ENCODE measurements at regions not wholly inside any gene's neighbourhood (a gene's known extent, or its start where the extent isn't known, plus 50 kb on each side); places are given as distances from the start of the nearest gene placed in this dataset.

DNA sequence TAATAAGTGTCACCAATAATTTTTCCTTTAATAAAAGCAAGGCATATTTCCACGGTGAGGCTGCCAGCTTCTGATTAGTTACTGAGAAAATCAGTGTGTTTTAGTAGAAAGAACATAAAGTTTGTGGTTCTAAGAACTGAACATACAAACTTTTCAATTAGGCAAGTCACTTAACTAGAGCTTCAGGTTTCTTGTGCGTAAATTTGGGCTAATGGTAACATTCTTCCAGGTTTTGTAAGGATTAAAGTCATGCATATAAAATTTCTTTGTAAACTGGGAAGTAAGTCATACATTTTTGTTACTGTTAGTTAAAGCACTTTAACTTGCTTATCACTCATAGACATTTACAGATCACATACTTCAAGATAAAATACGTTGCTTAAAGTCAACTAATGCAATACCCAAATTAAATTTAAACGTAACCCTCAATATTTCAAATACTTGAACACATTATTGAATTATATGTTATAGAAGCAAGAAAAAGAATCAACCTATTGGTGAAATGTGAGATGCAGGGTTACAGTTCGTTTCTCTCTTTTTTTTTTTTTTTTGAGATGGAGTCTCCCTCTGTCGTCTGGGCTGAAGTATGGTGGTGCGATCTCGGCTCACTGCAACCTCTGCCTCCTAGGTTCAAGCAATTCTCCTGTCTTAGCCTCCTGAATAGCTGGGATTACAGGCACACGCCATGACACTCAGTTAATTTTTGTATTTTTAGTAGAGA is 327.3 kb upstream of the NOX3 start:
- DNase-seq, result no peak
- Mint-ChIP-seq H3K36me3 (ENCODE audit: insufficient read depth, unreplicated experiment) (peaks cover 9% of the 10 kb centered on the region), H3K4me3 (ENCODE audit: low read depth, unreplicated experiment) (peak overlapping the region; percentile 37), H3K9me3 (ENCODE audit: low read depth, unreplicated experiment) (peaks cover 3% of the 10 kb centered on the region), H3K4me1 (ENCODE audit: low read depth, unreplicated experiment) (peaks cover 23% of the 10 kb centered on the region), H3K27me3 (ENCODE audit: unreplicated experiment) (no peaks in the 10 kb centered on the region), H3K27ac (ENCODE audit: unreplicated experiment) (peak overlapping the region; percentile 94)
- TF ChIP-seq, protein P1, sequence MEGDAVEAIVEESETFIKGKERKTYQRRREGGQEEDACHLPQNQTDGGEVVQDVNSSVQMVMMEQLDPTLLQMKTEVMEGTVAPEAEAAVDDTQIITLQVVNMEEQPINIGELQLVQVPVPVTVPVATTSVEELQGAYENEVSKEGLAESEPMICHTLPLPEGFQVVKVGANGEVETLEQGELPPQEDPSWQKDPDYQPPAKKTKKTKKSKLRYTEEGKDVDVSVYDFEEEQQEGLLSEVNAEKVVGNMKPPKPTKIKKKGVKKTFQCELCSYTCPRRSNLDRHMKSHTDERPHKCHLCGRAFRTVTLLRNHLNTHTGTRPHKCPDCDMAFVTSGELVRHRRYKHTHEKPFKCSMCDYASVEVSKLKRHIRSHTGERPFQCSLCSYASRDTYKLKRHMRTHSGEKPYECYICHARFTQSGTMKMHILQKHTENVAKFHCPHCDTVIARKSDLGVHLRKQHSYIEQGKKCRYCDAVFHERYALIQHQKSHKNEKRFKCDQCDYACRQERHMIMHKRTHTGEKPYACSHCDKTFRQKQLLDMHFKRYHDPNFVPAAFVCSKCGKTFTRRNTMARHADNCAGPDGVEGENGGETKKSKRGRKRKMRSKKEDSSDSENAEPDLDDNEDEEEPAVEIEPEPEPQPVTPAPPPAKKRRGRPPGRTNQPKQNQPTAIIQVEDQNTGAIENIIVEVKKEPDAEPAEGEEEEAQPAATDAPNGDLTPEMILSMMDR (IDR thresholded peaks at IDR 0.05; ENCODE audit: unreplicated experiment), result no peak
- BruUV-seq (replicated peaks), result no TSS peak
- CTCF ChIA-PET, result interaction anchor here (0.9 kb wide), 1 partner anchor 88 kb away, joined by 3 read pairs; no protein-coding TSS in a partner anchor
- intact Hi-C loops (cut with micrococcal nuclease; ENCODE audit: unreplicated experiment), result loop anchor here (2.0 to 5.0 kb wide), 5 partner anchors 91 to 456 kb away; no protein-coding TSS in a partner anchor

DNA sequence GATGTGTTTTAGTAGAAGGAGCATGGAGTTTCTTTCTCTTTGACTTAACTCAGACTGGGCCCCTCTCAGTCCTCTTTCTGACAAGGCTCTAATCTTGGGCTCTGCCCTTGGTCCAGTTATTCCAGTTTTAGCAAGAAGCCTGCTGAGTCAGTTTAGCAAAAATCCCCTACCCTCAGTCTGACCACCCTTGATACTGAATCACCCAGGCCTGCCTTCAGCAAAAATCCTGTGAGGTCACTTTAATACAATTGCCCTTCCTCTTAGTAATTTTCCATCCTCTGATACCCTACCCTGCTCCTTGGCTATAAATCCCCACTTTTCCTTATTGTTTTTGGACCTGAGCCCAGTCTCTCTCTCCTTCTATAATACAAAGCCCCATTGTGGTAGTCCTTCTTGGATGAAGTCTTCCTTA is 326.7 kb upstream of the NOX3 start:
- intact Hi-C loops (cut with micrococcal nuclease; ENCODE audit: unreplicated experiment), result loop anchor here (2.0 to 5.0 kb wide), 5 partner anchors 90 to 455 kb away; no protein-coding TSS in a partner anchor
- H3K27me3 Mint-ChIP-seq (ENCODE audit: unreplicated experiment), result no peaks in the 10 kb centered on the region

DNA sequence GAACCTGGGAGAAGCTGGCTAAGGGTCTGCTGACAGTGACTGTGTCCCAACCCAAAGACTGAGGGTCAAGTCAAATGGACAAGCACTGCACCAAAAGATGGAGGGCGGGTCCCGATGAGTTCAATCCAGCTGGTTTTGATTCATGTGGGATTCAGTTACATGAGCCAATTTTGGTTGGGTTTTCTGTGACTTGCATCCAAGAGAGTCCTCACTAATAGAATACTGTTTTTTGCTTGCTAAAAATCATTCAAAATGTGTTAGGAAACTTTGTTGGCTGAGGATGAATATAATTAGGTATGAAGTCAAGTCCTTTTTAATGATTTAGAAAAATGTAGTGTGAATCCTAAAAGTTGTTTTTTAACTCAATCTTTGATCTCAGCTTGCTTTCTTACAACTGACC is 323.8 kb upstream of the NOX3 start:
- DNase-seq, result no peak
- H3K4me1 Mint-ChIP-seq (ENCODE audit: low read depth, unreplicated experiment), result peaks cover 13% of the 10 kb centered on the region
- TF ChIP-seq, protein P1 (IDR thresholded peaks at IDR 0.05; ENCODE audit: unreplicated experiment), result no peak
- H3K4me3 Mint-ChIP-seq (ENCODE audit: low read depth, unreplicated experiment), result no peak overlapping the region
- peaks cover 9% of the 10 kb centered on the region for H3K36me3 Mint-ChIP-seq (ENCODE audit: insufficient read depth, unreplicated experiment)
- no peaks in the 10 kb centered on the region for H3K9me3 Mint-ChIP-seq (ENCODE audit: low read depth, unreplicated experiment)
- intact Hi-C loops (cut with micrococcal nuclease; ENCODE audit: unreplicated experiment), result no loop called here
- H3K27ac Mint-ChIP-seq (ENCODE audit: unreplicated experiment), result no peak overlapping the region
- CTCF ChIA-PET, result no interaction called here
- H3K27me3 Mint-ChIP-seq (ENCODE audit: unreplicated experiment), result no peaks in the 10 kb centered on the region
- BruUV-seq (replicated peaks), result no TSS peak

More for the DNA sequence above, 326.7 kb upstream of the NOX3 start:
- Mint-ChIP-seq H3K27ac (ENCODE audit: unreplicated experiment) (peak overlapping the region; percentile 94), H3K4me1 (ENCODE audit: low read depth, unreplicated experiment) (peaks cover 21% of the 10 kb centered on the region), H3K4me3 (ENCODE audit: low read depth, unreplicated experiment) (peak overlapping the region; percentile 37), H3K9me3 (ENCODE audit: low read depth, unreplicated experiment) (peaks cover 3% of the 10 kb centered on the region), H3K36me3 (ENCODE audit: insufficient read depth, unreplicated experiment) (peaks cover 9% of the 10 kb centered on the region)
- BruUV-seq (replicated peaks), result no TSS peak
- CTCF ChIA-PET, result interaction anchor here (0.9 kb wide), 1 partner anchor 87 kb away, joined by 3 read pairs; no protein-coding TSS in a partner anchor
- TF ChIP-seq, protein P1 (IDR thresholded peaks at IDR 0.05; ENCODE audit: unreplicated experiment), result no peak
- DNase-seq, result peak; percentile 75

DNA sequence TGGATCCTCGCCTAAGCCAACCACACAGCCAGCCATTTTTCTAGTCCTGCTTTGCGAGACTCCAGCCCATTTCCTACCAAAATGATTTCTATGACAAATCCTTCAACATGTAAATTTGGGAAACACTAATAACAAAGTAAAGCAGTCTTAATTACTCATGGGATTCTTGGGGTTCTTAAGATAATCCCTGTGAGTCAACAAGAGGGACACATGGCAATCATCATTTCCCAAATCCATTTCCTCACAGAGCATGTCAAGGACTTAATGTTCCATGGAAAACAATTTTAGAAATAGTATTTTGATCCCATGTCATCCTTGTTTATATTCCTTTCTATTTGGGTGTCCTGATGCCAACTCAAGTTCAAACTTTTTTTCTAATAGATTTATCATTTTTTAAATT is 322.7 kb upstream of the NOX3 start:
- DNase-seq, result no peak
- Mint-ChIP-seq H3K4me3 (ENCODE audit: low read depth, unreplicated experiment) (no peak overlapping the region), H3K27me3 (ENCODE audit: unreplicated experiment) (no peaks in the 10 kb centered on the region), H3K4me1 (ENCODE audit: low read depth, unreplicated experiment) (peaks cover 13% of the 10 kb centered on the region), H3K36me3 (ENCODE audit: insufficient read depth, unreplicated experiment) (peaks cover 9% of the 10 kb centered on the region), H3K27ac (ENCODE audit: unreplicated experiment) (no peak overlapping the region), H3K9me3 (ENCODE audit: low read depth, unreplicated experiment) (peaks cover 2% of the 10 kb centered on the region)
- no TSS peak for BruUV-seq (replicated peaks)
- CTCF ChIA-PET, result no interaction called here
- TF ChIP-seq, protein P1 (IDR thresholded peaks at IDR 0.05; ENCODE audit: unreplicated experiment), result no peak
- intact Hi-C loops (cut with micrococcal nuclease; ENCODE audit: unreplicated experiment), result no loop called here
